Skeletal muscle tissue (tissue), 3 donors: ENCODE measurements at regions not wholly inside any gene's neighbourhood (a gene's known extent, or its start where the extent isn't known, plus 50 kb on each side); places are given as distances from the start of the nearest gene placed in this dataset.

ENCODE experiments used
- H3K27ac ChIP-seq: one replicate; pipeline ENCODE4 v1.7.0; 2013; ENCODE audit warnings: mild to moderate bottlenecking, low read depth, low read length, inconsistent platforms
- H3K27me3 ChIP-seq, 3 donors: one replicate each; pipeline ENCODE4 v1.7.0; 2013; ENCODE audit warnings: low read length in 3 of 3; ENCODE audit not compliant: control insufficient read depth in 3 of 3, insufficient read depth in 3 of 3
- H3K36me3 ChIP-seq, 3 donors: one replicate each; pipeline ENCODE4 v1.7.0; 2013; ENCODE audit warnings: low read length in 3 of 3; ENCODE audit not compliant: control insufficient read depth in 3 of 3, insufficient read depth in 3 of 3
- H3K4me1 ChIP-seq, 3 donors: one replicate each; pipeline ENCODE4 v1.7.0; 2013; ENCODE audit warnings: low read length in 3 of 3, mild to moderate bottlenecking in 3 of 3; ENCODE audit not compliant: control insufficient read depth in 3 of 3, insufficient read depth in 3 of 3
- H3K4me3 ChIP-seq, 3 donors: one replicate each; pipeline ENCODE4 v1.7.0; 2013; ENCODE audit warnings: low read length in 3 of 3
- H3K9ac ChIP-seq, 3 donors: one replicate each; pipeline ENCODE4 v1.7.0; 2013; ENCODE audit warnings: low read length in 3 of 3, mild to moderate bottlenecking in 3 of 3, moderate library complexity in 2 of 3, low read depth in 1 of 3
- H3K9me3 ChIP-seq, 3 donors: one replicate each; pipeline ENCODE4 v1.7.0; 2013; ENCODE audit warnings: low read length in 3 of 3; ENCODE audit not compliant: control insufficient read depth in 3 of 3
- donor health status: Osteomylitis.

- H3K4me1 ChIP-seq: no peaks in the 10 kb centered on the region
- no peaks in the 10 kb centered on the region for H3K9me3 ChIP-seq
- peaks cover 19 to 52% (median 32%) of the 10 kb centered on the region in 3 donors for H3K27me3 ChIP-seq
- no peak overlapping the region for H3K9ac ChIP-seq
- no peak overlapping the region for H3K4me3 ChIP-seq
- no peaks in the 10 kb centered on the region for H3K36me3 ChIP-seq
- no peak overlapping the region for H3K27ac ChIP-seq
These were observed 81.0 kb upstream of the ADRA2C start for GRCh38 chr4:3685081-3685645.

GRCh38 chr4:3684546-3684945 lies 81.6 kb upstream of the ADRA2C start:
- Histone ChIP-seq H3K27me3 (peaks cover 19 to 50% (median 36%) of the 10 kb centered on the region in 3 donors), H3K9ac (no peak overlapping the region), H3K36me3 (no peaks in the 10 kb centered on the region)

GRCh38 chr4:3683744-3684421 lies 82.3 kb upstream of the ADRA2C start:
- Histone ChIP-seq H3K4me3 (no peak overlapping the region), H3K27ac (no peak overlapping the region), H3K4me1 (no peaks in the 10 kb centered on the region), H3K36me3 (no peaks in the 10 kb centered on the region), H3K27me3 (peaks cover 19 to 46% (median 40%) of the 10 kb centered on the region in 3 donors), H3K9me3 (no peaks in the 10 kb centered on the region), H3K9ac (no peak overlapping the region)

More at GRCh38 chr4:3684546-3684945, 81.6 kb upstream of the ADRA2C start:
- Histone ChIP-seq H3K27ac (no peak overlapping the region), H3K4me1 (no peaks in the 10 kb centered on the region), H3K4me3 (no peak overlapping the region), H3K9me3 (no peaks in the 10 kb centered on the region)

GRCh38 chr4:3683077-3683743 lies 83.0 kb upstream of the ADRA2C start:
- Histone ChIP-seq H3K36me3 (no peaks in the 10 kb centered on the region), H3K4me3 (no peak overlapping the region), H3K27me3 (peaks cover 21 to 46% (median 45%) of the 10 kb centered on the region in 3 donors), H3K27ac (no peak overlapping the region), H3K9me3 (no peaks in the 10 kb centered on the region), H3K4me1 (no peaks in the 10 kb centered on the region), H3K9ac (no peak overlapping the region)

GRCh38 chr4:3682236-3683076 lies 83.7 kb upstream of the ADRA2C start:
- H3K27me3 ChIP-seq: peaks cover 29 to 54% (median 53%) of the 10 kb centered on the region in 3 donors
- no peak overlapping the region for H3K9ac ChIP-seq
- H3K4me3 ChIP-seq: no peak overlapping the region
- no peaks in the 10 kb centered on the region for H3K9me3 ChIP-seq
- H3K4me1 ChIP-seq: no peaks in the 10 kb centered on the region
- no peaks in the 10 kb centered on the region for H3K36me3 ChIP-seq
- no peak overlapping the region for H3K27ac ChIP-seq

- Histone ChIP-seq H3K4me1 (no peaks in the 10 kb centered on the region), H3K9ac (no peak overlapping the region), H3K4me3 (no peak overlapping the region), H3K36me3 (no peaks in the 10 kb centered on the region), H3K27ac (no peak overlapping the region), H3K9me3 (no peaks in the 10 kb centered on the region), H3K27me3 (peaks cover 41 to 66% (median 65%) of the 10 kb centered on the region in 3 donors)
These were observed 85.0 kb upstream of the ADRA2C start for GRCh38 chr4:3681191-3681590.

GRCh38 chr4:3680656-3681055 lies 85.5 kb upstream of the ADRA2C start:
- Histone ChIP-seq H3K4me1 (no peaks in the 10 kb centered on the region), H3K27ac (no peak overlapping the region), H3K4me3 (no peak overlapping the region), H3K9ac (no peak overlapping the region), H3K9me3 (no peaks in the 10 kb centered on the region), H3K36me3 (no peaks in the 10 kb centered on the region), H3K27me3 (peaks cover 38 to 64% (median 64%) of the 10 kb centered on the region in 3 donors)

- H3K36me3 ChIP-seq: no peaks in the 10 kb centered on the region
- peaks cover 40 to 63% (median 63%) of the 10 kb centered on the region in 3 donors for H3K27me3 ChIP-seq
- H3K9me3 ChIP-seq: no peaks in the 10 kb centered on the region
- no peaks in the 10 kb centered on the region for H3K4me1 ChIP-seq
- H3K27ac ChIP-seq: no peak overlapping the region
- H3K9ac ChIP-seq: no peak overlapping the region
- H3K4me3 ChIP-seq: no peak overlapping the region
These were observed 86.3 kb upstream of the ADRA2C start for GRCh38 chr4:3679851-3680311.

GRCh38 chr4:3679071-3679825 lies 86.9 kb upstream of the ADRA2C start:
- Histone ChIP-seq H3K9ac (no peak overlapping the region), H3K36me3 (no peaks in the 10 kb centered on the region), H3K27me3 (peaks cover 40 to 60% (median 57%) of the 10 kb centered on the region in 3 donors), H3K9me3 (no peaks in the 10 kb centered on the region), H3K4me1 (no peaks in the 10 kb centered on the region), H3K4me3 (no peak overlapping the region), H3K27ac (no peak overlapping the region)
